ENCODE measurements at regions not wholly inside any gene's neighbourhood (a gene's known extent, or its start where the extent isn't known, plus 50 kb on each side); places are given as distances from the start of the nearest gene placed in this dataset.
"Not testable (repeated sequence)": the region's sequence is repeated elsewhere in the genome, so short reads cannot be mapped to it uniquely, and the experiment has no call there.

GRCh38 chr9:75382126-75382525 lies 293.8 kb downstream of the OSTF1 start:
- Histone ChIP-seq H3K27me3 (no peaks in the 10 kb centered on the region), H3K9me3 (peaks cover 0 to 24% (median 18%) of the 10 kb centered on the region in 4 donors), H3K4me3 (no peak overlapping the region), H3K27ac (no peak overlapping the region), H3K4me1 (no peaks in the 10 kb centered on the region), H3K36me3 (no peaks in the 10 kb centered on the region)
- WGBS, 5 donors, result 41 to 52% (median 45%) methylated on average over 2 of the region's 2 CpGs
- TF ChIP-seq CTCF (IDR thresholded peaks at IDR 0.05) (no peak), POLR2AphosphoS5 (IDR thresholded peaks at IDR 0.05) (no peak), POLR2A (IDR thresholded peaks at IDR 0.05) (no peak), EP300 (IDR thresholded peaks at IDR 0.05) (no peak)
- DNase-seq, result no peak
- intact Hi-C loops (cut with DNase I; ENCODE audit: low total_unique reads), result no loop called here

- DNase-seq; H3K4me1 ChIP-seq; H3K4me3 ChIP-seq; H3K27me3 ChIP-seq; intact Hi-C loops (cut with DNase I; ENCODE audit: low total_unique reads); H3K36me3 ChIP-seq; H3K27ac ChIP-seq: not testable (repeated sequence)
- 77 to 88% (median 83%) methylated on average over 1 of the region's 1 CpG for WGBS, 5 donors
- peaks cover 0 to 24% (median 18%) of the 10 kb centered on the region in 4 donors for H3K9me3 ChIP-seq
Measured at GRCh38 chr9:75383420-75384034, 295.2 kb downstream of the OSTF1 start.

GRCh38 chr9:75385236-75385635 lies 296.9 kb downstream of the OSTF1 start:
- Histone ChIP-seq H3K27me3 (no peaks in the 10 kb centered on the region), H3K4me3 (no peak overlapping the region), H3K36me3 (no peaks in the 10 kb centered on the region), H3K4me1 (no peaks in the 10 kb centered on the region), H3K9me3 (peaks cover 0 to 24% (median 18%) of the 10 kb centered on the region in 4 donors), H3K27ac (no peak overlapping the region)
- intact Hi-C loops (cut with DNase I; ENCODE audit: low total_unique reads), result no loop called here
- TF ChIP-seq EP300 (IDR thresholded peaks at IDR 0.05), result no peak
- TF ChIP-seq CTCF (IDR thresholded peaks at IDR 0.05), result no peak
- TF ChIP-seq POLR2A (IDR thresholded peaks at IDR 0.05), result no peak
- TF ChIP-seq POLR2AphosphoS5 (IDR thresholded peaks at IDR 0.05), result no peak
- DNase-seq, result no peak

- no peak for TF ChIP-seq EP300 (IDR thresholded peaks at IDR 0.05)
- no peak for TF ChIP-seq POLR2AphosphoS5 (IDR thresholded peaks at IDR 0.05)
- no peak for TF ChIP-seq POLR2A (IDR thresholded peaks at IDR 0.05)
- no peak for TF ChIP-seq CTCF (IDR thresholded peaks at IDR 0.05)
- Histone ChIP-seq H3K27ac (no peak overlapping the region), H3K36me3 (no peaks in the 10 kb centered on the region), H3K9me3 (peaks cover 0 to 19% (median 15%) of the 10 kb centered on the region in 4 donors), H3K27me3 (no peaks in the 10 kb centered on the region), H3K4me1 (no peaks in the 10 kb centered on the region), H3K4me3 (no peak overlapping the region)
- intact Hi-C loops (cut with DNase I; ENCODE audit: low total_unique reads), result no loop called here
- 54 to 76% (median 66%) methylated on average over 2 of the region's 2 CpGs for WGBS, 5 donors
- DNase-seq, result no peak
Measured at GRCh38 chr9:75389101-75389500, 300.8 kb downstream of the OSTF1 start.

- Histone ChIP-seq H3K27ac (no peak overlapping the region), H3K9me3 (peaks cover 0 to 3% (median 0%) of the 10 kb centered on the region in 4 donors), H3K4me1 (no peaks in the 10 kb centered on the region), H3K36me3 (no peaks in the 10 kb centered on the region), H3K4me3 (no peak overlapping the region), H3K27me3 (no peaks in the 10 kb centered on the region)
- intact Hi-C loops (cut with DNase I; ENCODE audit: low total_unique reads), result no loop called here
- 54 to 74% (median 63%) methylated on average over 5 of the region's 5 CpGs for WGBS, 5 donors
- no peak for DNase-seq
- no peak for TF ChIP-seq CTCF (IDR thresholded peaks at IDR 0.05)
- no peak for TF ChIP-seq EP300 (IDR thresholded peaks at IDR 0.05)
- no peak for TF ChIP-seq POLR2AphosphoS5 (IDR thresholded peaks at IDR 0.05)
- no peak for TF ChIP-seq POLR2A (IDR thresholded peaks at IDR 0.05)
Measured at GRCh38 chr9:75390951-75391350, 302.6 kb downstream of the OSTF1 start.

Measured in stomach (tissue), 8 donors.